WERI-Rb-1 (cell line): ENCODE measurements at regions not wholly inside any gene's neighbourhood (a gene's known extent, or its start where the extent isn't known, plus 50 kb on each side); places are given as distances from the start of the nearest gene placed in this dataset.
A peak's percentile ranks its signal among the peaks of the same experiment; 100 is the strongest.

Source experiments
- DNase-seq: peaks from one replicate; pipeline ENCODE4 v3.0.0-alpha.2; 2020
- H3K27ac ChIP-seq: fragments of 250-450 bp; sonication (Bioruptor Pico); 2 replicates; pipeline ENCODE4 v1.5.1; 2020; ENCODE audit warnings: mild to moderate bottlenecking, moderate library complexity
- H3K27me3 ChIP-seq: fragments of 250-450 bp; sonication (Bioruptor Pico); 2 replicates; pipeline ENCODE4 v1.5.1; 2021; ENCODE audit warnings: mild to moderate bottlenecking, low read depth, moderate library complexity; ENCODE audit not compliant: insufficient read depth, severe bottlenecking
- H3K36me3 ChIP-seq: fragments of 250-450 bp; sonication (Bioruptor Pico); 2 replicates; pipeline ENCODE4 v1.5.1; 2020; ENCODE audit warnings: mild to moderate bottlenecking, moderate library complexity
- H3K4me3 ChIP-seq: 2 replicates; pipeline ENCODE4 v1.5.1; 2011; ENCODE audit warnings: low read depth, mild to moderate bottlenecking, control low read depth, low read length
- H3K9me3 ChIP-seq: fragments of 250-450 bp; sonication (Bioruptor Pico); 2 replicates; pipeline ENCODE4 v1.5.1; 2021; ENCODE audit warnings: mild to moderate bottlenecking, moderate library complexity; ENCODE audit not compliant: severe bottlenecking
- TF ChIP-seq, protein P1 (sequence below): IDR thresholded peaks from 2 replicates; pipeline ENCODE4 v1.5.1; 2011; ENCODE audit warnings: low read depth, mild to moderate bottlenecking, control low read depth, inconsistent platforms, low read length

DNA sequence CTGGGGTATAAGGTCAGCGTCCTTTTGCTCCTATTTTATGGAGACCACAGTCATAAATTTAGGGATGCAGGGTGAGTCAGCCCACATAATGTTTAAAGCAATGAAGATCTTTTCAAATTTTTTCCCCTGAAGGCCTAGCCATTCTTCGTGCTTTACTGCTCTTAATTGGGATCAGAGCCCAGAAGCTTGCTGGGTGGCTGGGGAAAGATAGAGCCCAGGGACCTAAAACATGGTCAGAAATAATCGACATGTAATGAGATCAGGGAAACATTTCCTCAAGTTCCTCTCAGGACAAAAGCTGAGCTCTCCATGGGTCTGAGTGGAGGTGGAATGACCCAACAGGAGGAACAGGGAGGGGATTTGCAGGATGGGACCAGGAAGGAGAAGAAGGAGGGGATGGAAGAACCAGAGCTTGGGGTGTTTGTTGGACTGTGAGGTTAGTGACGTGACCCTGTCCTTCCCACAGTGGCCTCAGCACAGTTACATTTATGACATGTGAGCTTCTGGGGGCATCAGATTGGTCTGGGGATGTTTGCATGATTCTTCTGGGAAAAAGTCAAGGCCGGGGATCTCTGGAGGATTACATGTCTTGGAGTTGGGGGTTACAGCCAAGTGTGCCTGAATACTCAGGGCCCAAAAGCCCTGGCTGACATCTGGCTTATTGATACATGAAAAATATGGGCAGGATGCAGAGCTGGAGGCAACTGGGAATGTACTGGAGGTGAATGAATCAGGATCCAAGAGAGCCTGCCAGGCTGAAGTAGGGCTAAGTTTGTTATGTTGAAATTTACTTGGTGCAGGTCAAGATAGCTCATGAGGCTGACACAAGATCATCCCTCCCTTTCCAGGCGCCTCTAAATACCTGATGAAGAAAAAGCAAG lies 477.9 kb downstream of the RPS24 start:
- H3K9me3 ChIP-seq: no peaks in the 10 kb centered on the region
- H3K36me3 ChIP-seq: no peaks in the 10 kb centered on the region
- TF ChIP-seq, protein P1, sequence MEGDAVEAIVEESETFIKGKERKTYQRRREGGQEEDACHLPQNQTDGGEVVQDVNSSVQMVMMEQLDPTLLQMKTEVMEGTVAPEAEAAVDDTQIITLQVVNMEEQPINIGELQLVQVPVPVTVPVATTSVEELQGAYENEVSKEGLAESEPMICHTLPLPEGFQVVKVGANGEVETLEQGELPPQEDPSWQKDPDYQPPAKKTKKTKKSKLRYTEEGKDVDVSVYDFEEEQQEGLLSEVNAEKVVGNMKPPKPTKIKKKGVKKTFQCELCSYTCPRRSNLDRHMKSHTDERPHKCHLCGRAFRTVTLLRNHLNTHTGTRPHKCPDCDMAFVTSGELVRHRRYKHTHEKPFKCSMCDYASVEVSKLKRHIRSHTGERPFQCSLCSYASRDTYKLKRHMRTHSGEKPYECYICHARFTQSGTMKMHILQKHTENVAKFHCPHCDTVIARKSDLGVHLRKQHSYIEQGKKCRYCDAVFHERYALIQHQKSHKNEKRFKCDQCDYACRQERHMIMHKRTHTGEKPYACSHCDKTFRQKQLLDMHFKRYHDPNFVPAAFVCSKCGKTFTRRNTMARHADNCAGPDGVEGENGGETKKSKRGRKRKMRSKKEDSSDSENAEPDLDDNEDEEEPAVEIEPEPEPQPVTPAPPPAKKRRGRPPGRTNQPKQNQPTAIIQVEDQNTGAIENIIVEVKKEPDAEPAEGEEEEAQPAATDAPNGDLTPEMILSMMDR: no peak
- H3K27me3 ChIP-seq: no peaks in the 10 kb centered on the region
- H3K4me3 ChIP-seq: no peak overlapping the region
- H3K27ac ChIP-seq: peak overlapping the region; percentile 78
- DNase-seq: no peak

GRCh38 chr10:78512205-78512550 lies 478.5 kb downstream of the RPS24 start:
- Histone ChIP-seq H3K4me3 (no peak overlapping the region), H3K27me3 (no peaks in the 10 kb centered on the region), H3K36me3 (no peaks in the 10 kb centered on the region), H3K9me3 (no peaks in the 10 kb centered on the region), H3K27ac (no peak overlapping the region)
- DNase-seq: no peak
- TF ChIP-seq, protein P1: no peak

DNA sequence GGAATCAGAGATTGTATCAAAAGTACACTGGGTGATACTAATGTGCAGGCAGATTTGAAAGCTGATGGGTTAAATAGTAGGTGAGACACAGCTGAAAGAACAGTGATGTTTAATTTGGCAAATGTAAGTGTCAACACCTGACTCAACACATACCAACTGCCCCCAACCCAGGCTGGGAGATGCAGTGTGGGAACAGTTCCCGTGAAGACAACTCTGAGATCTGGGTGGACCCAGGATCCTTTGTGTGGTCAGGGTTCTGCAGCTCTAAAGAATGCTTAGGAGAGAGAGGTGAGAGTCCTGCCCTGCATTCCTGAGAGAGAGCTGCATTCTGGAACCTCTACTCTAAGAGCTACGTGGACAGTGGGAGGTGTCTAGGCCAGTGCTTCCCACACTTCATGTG lies 479.7 kb downstream of the RPS24 start:
- Histone ChIP-seq H3K4me3 (no peak overlapping the region), H3K27me3 (no peaks in the 10 kb centered on the region), H3K36me3 (no peaks in the 10 kb centered on the region), H3K9me3 (no peaks in the 10 kb centered on the region), H3K27ac (no peak overlapping the region)
- no peak for DNase-seq
- TF ChIP-seq, protein P1: no peak

DNA sequence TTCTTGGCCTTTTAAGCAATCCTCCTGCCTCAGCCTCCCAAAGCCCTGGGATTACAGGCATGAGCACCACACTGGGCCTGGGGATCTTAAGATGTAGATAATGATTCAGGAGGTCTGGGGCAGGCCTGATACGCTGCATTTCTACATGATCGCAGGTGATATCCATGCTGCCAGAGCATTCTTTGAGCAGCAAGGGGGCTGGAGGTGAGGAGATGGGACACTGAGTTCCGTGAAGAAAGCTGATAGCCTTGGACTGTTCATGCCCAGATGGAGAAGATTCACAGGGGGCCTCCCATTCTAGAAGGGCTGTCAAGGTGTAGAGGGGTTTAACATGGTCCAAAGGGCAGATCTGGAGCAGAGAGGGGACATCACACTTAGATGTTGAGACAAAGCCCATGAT lies 480.3 kb downstream of the RPS24 start:
- TF ChIP-seq, protein P1: no peak
- Histone ChIP-seq H3K4me3 (no peak overlapping the region), H3K27ac (no peak overlapping the region), H3K9me3 (no peaks in the 10 kb centered on the region), H3K36me3 (no peaks in the 10 kb centered on the region), H3K27me3 (no peaks in the 10 kb centered on the region)
- no peak for DNase-seq

- TF ChIP-seq, protein P1: no peak
- Histone ChIP-seq H3K27me3 (no peaks in the 10 kb centered on the region), H3K27ac (no peak overlapping the region), H3K4me3 (no peak overlapping the region), H3K36me3 (no peaks in the 10 kb centered on the region), H3K9me3 (no peaks in the 10 kb centered on the region)
- DNase-seq: no peak
These were observed 480.8 kb downstream of the RPS24 start for GRCh38 chr10:78514459-78514858.
